ENCODE measurements at regions not wholly inside any gene's neighbourhood (a gene's known extent, or its start where the extent isn't known, plus 50 kb on each side); places are given as distances from the start of the nearest gene placed in this dataset.

DNA sequence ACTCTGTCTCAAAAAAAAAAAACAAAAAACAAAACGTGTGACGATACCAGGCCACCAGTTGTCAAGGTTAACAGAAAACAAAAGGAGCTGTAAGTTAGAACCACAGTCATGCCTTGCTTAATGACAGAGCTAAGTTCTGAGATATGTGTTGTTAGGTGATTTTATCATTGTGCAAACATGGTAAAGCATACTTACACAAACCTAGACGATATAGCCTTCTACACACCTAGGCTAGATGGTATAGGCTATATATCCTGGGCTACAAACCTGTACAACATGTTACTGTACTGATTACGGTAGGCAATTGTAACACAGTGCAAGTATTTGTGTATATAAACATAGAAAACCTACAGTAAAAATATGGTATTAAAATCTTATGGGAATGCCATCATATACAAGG, 564.2 kb downstream of the HTR7 start:
- TF ChIP-seq CTCF (IDR thresholded peaks at IDR 0.05) (no peak), ATOH8 (CRISPR knock-in tag; IDR thresholded peaks at IDR 0.05; ENCODE audit: low read depth) (no peak), JUN (IDR thresholded peaks at IDR 0.05) (no peak), POLR2A (IDR thresholded peaks at IDR 0.05; ENCODE audit: low read length) (no peak), GATA3 (IDR thresholded peaks at IDR 0.05; ENCODE audit: borderline replicate concordance) (no peak), MAFK (IDR thresholded peaks at IDR 0.05; ENCODE audit: partially characterized antibody) (no peak), KDM1A (IDR thresholded peaks at IDR 0.05; ENCODE audit: low read depth) (no peak)
- TF ChIP-seq, protein P1, sequence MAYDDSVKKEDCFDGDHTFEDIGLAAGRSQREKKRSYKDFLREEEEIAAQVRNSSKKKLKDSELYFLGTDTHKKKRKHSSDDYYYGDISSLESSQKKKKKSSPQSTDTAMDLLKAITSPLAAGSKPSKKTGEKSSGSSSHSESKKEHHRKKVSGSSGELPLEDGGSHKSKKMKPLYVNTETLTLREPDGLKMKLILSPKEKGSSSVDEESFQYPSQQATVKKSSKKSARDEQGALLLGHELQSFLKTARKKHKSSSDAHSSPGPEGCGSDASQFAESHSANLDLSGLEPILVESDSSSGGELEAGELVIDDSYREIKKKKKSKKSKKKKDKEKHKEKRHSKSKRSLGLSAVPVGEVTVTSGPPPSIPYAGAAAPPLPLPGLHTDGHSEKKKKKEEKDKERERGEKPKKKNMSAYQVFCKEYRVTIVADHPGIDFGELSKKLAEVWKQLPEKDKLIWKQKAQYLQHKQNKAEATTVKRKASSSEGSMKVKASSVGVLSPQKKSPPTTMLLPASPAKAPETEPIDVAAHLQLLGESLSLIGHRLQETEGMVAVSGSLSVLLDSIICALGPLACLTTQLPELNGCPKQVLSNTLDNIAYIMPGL (CRISPR knock-in tag; IDR thresholded peaks at IDR 0.05; ENCODE audit: borderline replicate concordance) = no peak
- TF ChIP-seq, protein P2, sequence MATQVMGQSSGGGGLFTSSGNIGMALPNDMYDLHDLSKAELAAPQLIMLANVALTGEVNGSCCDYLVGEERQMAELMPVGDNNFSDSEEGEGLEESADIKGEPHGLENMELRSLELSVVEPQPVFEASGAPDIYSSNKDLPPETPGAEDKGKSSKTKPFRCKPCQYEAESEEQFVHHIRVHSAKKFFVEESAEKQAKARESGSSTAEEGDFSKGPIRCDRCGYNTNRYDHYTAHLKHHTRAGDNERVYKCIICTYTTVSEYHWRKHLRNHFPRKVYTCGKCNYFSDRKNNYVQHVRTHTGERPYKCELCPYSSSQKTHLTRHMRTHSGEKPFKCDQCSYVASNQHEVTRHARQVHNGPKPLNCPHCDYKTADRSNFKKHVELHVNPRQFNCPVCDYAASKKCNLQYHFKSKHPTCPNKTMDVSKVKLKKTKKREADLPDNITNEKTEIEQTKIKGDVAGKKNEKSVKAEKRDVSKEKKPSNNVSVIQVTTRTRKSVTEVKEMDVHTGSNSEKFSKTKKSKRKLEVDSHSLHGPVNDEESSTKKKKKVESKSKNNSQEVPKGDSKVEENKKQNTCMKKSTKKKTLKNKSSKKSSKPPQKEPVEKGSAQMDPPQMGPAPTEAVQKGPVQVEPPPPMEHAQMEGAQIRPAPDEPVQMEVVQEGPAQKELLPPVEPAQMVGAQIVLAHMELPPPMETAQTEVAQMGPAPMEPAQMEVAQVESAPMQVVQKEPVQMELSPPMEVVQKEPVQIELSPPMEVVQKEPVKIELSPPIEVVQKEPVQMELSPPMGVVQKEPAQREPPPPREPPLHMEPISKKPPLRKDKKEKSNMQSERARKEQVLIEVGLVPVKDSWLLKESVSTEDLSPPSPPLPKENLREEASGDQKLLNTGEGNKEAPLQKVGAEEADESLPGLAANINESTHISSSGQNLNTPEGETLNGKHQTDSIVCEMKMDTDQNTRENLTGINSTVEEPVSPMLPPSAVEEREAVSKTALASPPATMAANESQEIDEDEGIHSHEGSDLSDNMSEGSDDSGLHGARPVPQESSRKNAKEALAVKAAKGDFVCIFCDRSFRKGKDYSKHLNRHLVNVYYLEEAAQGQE (IDR thresholded peaks at IDR 0.05) = no peak
